ENCODE measurements at regions not wholly inside any gene's neighbourhood (a gene's known extent, or its start where the extent isn't known, plus 50 kb on each side); places are given as distances from the start of the nearest gene placed in this dataset.

DNA sequence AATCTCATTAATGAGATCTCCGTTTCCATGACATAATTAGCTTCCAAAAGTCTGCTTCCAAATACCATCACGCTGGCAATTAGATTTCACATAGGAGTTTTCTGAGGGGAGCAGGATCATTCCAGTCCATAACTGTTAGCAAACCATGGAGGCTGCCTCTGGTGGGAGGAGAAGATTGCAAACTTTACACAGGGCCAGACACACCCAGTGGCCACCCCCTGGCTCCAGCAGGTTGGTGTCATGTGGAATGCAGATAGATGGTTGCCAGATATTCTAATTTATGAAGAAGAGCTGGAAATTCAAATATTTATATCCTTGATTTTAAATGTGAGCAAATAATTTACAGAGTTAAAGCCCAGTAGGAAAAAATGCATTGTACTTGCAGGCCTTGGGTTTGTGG is 164.2 kb downstream of the ICE1 start:
- TF ChIP-seq EZH2 (IDR thresholded peaks at IDR 0.05; ENCODE audit: insufficient read depth, poor library complexity, severe bottlenecking) (no peak), EZH2phosphoT487 (IDR thresholded peaks at IDR 0.05; ENCODE audit: insufficient read depth, low read depth) (no peak)

Measured in GM23248 (cell line).